Ishikawa (cell line): ENCODE measurements at regions not wholly inside any gene's neighbourhood (a gene's known extent, or its start where the extent isn't known, plus 50 kb on each side); places are given as distances from the start of the nearest gene placed in this dataset.

Experiments
- CEBPB ChIP-seq: IDR thresholded peaks from 2 replicates; pipeline ENCODE4 v1.6.1; 2012
- CREB1 ChIP-seq: IDR thresholded peaks from 2 replicates; pipeline ENCODE4 v1.6.1; 2012; ENCODE audit warnings: low read depth
- EGR1 ChIP-seq: IDR thresholded peaks from 2 replicates; pipeline ENCODE4 v1.6.1; 2012
- EP300 ChIP-seq: IDR thresholded peaks from 2 replicates; pipeline ENCODE4 v1.6.1; 2012; ENCODE audit warnings: borderline replicate concordance
- FOXM1 ChIP-seq: IDR thresholded peaks from 2 replicates; pipeline ENCODE4 v1.6.1; 2012; ENCODE audit warnings: low read depth, borderline replicate concordance
- NFIC ChIP-seq: IDR thresholded peaks from 2 replicates; pipeline ENCODE4 v1.6.1; 2012
- RAD21 ChIP-seq: IDR thresholded peaks from 2 replicates; pipeline ENCODE4 v1.6.1; 2012; ENCODE audit warnings: low read depth
- TAF1 ChIP-seq: IDR thresholded peaks from 2 replicates; pipeline ENCODE4 v1.6.1; 2012; ENCODE audit warnings: low read depth, mild to moderate bottlenecking
- TCF12 ChIP-seq: IDR thresholded peaks from 2 replicates; pipeline ENCODE4 v1.6.1; 2012; ENCODE audit warnings: low read depth
- TEAD4 ChIP-seq: IDR thresholded peaks from 2 replicates; pipeline ENCODE4 v1.6.1; 2012
- YY1 ChIP-seq: IDR thresholded peaks from 2 replicates; pipeline ENCODE4 v1.6.1; 2012; ENCODE audit warnings: low read depth
- ZBTB7A ChIP-seq: IDR thresholded peaks from 2 replicates; pipeline ENCODE4 v1.6.1; 2012; ENCODE audit warnings: low read depth
- TF ChIP-seq, protein P1 (sequence below): IDR thresholded peaks from 2 replicates; pipeline ENCODE4 v1.6.1; 2012
- TF ChIP-seq, protein P2 (sequence below): IDR thresholded peaks from 2 replicates; pipeline ENCODE4 v1.6.1; 2012
- TF ChIP-seq, protein P3 (sequence below): IDR thresholded peaks from 2 replicates; pipeline ENCODE4 v1.6.1; 2012; ENCODE audit warnings: low read depth, mild to moderate bottlenecking

DNA sequence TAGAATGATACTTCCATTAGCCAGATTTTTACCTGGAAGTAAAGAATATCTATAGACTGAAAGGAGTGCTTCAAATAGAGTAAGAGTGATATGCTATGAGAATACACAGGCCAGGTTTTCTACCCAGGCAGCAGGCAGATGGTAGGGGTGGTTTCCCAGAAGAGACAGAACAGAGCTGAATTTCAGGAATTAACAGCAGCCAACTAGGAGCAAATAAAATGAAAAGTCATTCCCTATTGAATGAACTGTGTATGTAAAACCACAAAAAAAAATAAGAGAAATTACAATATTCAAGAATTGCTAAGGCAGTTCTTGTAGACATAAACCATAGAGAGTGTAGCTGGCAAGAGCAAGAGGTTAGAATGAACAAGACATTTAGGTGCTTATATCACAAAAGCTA is 336.8 kb downstream of the KCNJ3 start:
- TF ChIP-seq, protein P1, sequence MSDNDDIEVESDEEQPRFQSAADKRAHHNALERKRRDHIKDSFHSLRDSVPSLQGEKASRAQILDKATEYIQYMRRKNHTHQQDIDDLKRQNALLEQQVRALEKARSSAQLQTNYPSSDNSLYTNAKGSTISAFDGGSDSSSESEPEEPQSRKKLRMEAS = no peak
- TF ChIP-seq EGR1 = no peak
- TF ChIP-seq TCF12 = no peak
- TF ChIP-seq FOXM1 = no peak

DNA sequence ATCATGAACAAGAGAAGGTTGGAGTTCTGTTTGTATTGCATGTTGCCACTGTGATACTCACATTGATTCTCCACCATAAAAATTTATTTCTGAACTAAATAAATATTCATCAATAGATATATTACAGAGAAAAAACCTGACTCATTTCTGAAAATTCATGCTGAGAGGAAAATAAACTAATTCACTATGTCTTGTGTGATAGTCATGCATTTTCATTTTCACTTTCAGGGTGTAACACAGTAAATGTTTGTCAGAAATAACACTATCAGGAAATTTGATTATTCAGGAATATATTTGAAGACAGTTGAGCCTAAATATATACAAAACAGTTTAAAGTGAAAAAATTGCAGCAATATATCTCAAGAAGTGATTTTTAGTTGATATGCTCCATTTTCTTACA is 335.2 kb downstream of the KCNJ3 start:
- TF ChIP-seq, protein P2, sequence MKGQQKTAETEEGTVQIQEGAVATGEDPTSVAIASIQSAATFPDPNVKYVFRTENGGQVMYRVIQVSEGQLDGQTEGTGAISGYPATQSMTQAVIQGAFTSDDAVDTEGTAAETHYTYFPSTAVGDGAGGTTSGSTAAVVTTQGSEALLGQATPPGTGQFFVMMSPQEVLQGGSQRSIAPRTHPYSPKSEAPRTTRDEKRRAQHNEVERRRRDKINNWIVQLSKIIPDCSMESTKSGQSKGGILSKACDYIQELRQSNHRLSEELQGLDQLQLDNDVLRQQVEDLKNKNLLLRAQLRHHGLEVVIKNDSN = no peak
- TF ChIP-seq TAF1 (no peak), ZBTB7A (no peak), RAD21 (no peak)

DNA sequence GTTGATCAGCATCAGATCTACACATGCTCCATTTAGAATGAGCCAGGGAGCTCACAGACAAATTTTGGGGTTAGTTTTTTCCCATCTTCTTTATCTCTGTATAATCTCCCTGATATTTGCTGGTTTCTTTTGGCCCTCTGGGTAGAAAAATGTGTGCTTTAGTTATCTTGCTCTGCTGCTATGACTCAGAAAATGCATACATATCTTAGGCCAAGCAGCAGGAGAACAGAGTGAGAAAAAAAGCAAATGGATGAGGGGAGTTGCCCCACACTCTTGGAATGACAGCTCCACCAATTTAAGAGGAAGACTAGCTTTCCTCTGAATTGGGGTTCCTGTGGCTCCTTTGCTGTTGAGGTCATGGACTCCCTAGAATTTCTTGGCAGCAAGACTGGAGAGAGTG is 331.8 kb downstream of the KCNJ3 start:
- TF ChIP-seq TCF12 (no peak), CEBPB (no peak), NFIC (no peak), EGR1 (no peak)
- TF ChIP-seq, protein P1 = no peak

DNA sequence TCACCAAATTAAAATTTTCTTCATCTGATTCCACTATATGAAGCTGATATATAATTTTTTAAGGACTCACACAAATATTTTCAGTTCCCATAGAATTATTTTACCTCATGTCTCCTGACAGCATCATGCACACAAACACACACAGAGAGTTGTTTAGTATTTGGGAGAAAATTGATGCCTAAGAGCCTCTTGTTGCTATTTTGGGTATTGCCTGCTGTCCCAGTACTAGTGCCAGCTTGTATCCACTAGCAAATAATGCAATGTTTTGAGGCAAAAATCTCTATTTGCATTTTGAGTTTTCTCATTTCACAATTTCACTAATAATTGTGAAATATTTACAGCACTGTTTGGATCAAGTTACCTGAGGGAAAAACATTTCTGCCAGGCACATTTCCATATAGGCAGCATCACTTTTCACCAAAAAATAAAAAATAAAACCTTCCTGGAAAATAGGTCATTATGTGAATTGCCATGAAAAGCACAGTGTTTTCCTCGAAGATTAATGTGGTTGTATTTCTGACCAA is 328.2 kb downstream of the KCNJ3 start:
- no peak for TF ChIP-seq ZBTB7A
- no peak for TF ChIP-seq YY1
- no peak for TF ChIP-seq CREB1
- no peak for TF ChIP-seq TCF12
- TF ChIP-seq EGR1 = no peak
- TF ChIP-seq, protein P3, sequence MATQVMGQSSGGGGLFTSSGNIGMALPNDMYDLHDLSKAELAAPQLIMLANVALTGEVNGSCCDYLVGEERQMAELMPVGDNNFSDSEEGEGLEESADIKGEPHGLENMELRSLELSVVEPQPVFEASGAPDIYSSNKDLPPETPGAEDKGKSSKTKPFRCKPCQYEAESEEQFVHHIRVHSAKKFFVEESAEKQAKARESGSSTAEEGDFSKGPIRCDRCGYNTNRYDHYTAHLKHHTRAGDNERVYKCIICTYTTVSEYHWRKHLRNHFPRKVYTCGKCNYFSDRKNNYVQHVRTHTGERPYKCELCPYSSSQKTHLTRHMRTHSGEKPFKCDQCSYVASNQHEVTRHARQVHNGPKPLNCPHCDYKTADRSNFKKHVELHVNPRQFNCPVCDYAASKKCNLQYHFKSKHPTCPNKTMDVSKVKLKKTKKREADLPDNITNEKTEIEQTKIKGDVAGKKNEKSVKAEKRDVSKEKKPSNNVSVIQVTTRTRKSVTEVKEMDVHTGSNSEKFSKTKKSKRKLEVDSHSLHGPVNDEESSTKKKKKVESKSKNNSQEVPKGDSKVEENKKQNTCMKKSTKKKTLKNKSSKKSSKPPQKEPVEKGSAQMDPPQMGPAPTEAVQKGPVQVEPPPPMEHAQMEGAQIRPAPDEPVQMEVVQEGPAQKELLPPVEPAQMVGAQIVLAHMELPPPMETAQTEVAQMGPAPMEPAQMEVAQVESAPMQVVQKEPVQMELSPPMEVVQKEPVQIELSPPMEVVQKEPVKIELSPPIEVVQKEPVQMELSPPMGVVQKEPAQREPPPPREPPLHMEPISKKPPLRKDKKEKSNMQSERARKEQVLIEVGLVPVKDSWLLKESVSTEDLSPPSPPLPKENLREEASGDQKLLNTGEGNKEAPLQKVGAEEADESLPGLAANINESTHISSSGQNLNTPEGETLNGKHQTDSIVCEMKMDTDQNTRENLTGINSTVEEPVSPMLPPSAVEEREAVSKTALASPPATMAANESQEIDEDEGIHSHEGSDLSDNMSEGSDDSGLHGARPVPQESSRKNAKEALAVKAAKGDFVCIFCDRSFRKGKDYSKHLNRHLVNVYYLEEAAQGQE = no peak
- no peak for TF ChIP-seq FOXM1
- TF ChIP-seq CEBPB = no peak
- TF ChIP-seq RAD21 = no peak
- TF ChIP-seq, protein P1 = no peak
- TF ChIP-seq EP300 = no peak
- TF ChIP-seq TEAD4 = no peak

DNA sequence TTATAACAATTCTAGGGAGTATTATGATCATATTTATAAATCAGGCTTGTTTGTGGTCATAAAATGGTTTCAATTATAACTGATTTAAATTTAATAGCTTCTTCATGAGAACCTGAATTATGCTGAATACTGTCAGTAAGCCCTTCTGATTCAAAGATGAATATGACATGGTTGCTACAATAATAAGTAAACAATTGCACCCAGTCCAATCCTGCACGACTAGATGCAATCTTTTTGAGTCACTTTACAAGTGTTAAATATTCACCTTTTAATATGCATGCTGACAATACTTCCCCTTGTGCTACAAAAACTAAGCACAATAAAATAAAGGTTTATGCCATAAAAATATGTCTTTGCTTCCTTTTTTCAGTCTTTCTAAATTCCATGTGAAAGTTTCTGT is 325.2 kb downstream of the KCNJ3 start:
- TF ChIP-seq ZBTB7A (no peak), NFIC (no peak), EP300 (no peak), CREB1 (no peak)

DNA sequence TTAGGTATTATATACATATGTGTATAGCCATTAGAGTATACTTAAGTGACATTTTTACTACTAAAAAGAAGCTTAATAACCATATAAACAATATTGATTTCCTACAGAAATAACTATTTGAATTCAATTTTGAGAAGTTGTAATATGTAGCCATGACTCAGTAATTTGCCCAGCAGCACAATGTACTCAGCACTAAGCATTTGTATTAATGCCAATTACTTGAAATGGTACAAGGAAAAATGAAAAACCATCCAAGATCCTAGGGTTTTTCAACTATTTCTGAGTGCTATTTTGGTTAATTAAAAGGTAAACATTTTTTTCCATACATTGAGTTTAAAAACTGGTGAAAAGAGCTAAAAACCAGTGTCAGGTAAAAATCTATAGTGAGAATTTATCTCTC is 324.0 kb downstream of the KCNJ3 start:
- TF ChIP-seq RAD21 (no peak), TCF12 (no peak)
- TF ChIP-seq, protein P1 = no peak

DNA sequence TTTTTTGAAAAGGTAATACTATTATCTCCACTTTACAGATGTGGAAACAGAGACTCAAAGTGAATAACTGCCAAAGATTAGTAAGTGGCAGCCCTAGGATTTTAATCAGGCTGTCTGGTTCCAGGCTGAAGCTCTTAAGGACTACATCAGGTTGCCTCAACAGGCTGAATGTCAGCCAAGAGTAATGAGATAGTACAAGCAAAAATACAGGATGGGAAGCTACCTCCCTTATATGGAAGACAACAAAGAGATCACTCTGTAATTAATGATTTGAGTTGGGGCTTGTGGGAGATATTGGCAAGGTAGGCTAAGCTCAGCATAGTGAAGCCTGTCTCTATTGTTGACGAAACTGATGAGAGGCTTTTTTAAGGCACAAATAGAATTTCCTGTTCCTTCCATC is 323.1 kb downstream of the KCNJ3 start:
- TF ChIP-seq EP300 (no peak), TCF12 (no peak), TEAD4 (no peak), CREB1 (no peak), EGR1 (no peak)
- TF ChIP-seq, protein P2 = no peak

DNA sequence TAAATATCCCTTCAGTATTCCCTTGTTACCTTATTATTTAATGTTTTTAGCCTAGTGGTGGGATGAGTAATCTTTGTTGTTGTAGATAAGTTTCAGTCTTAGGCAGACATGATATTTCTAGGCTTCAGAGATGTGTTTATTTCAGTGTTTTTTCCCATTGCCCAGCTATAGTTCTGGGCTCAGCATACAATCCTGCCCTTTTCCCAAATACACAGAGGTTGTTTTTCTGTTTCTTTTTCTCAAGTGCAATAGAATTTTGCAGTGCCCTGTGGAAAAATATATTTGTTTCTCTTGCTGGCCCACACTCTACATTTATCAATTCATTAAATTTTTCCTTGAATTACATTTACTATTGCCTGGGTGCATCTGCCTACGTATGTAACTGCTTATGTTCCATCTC is 321.8 kb downstream of the KCNJ3 start:
- TF ChIP-seq, protein P2 = no peak
- TF ChIP-seq TAF1 (no peak), FOXM1 (no peak), TCF12 (no peak), RAD21 (no peak), TEAD4 (no peak), ZBTB7A (no peak), EGR1 (no peak), EP300 (no peak), CREB1 (no peak), YY1 (no peak), CEBPB (no peak), NFIC (no peak)
- TF ChIP-seq, protein P3 = no peak
- TF ChIP-seq, protein P1 = no peak
